Cardiac fibroblast (primary cell): ENCODE measurements at regions not wholly inside any gene's neighbourhood (a gene's known extent, or its start where the extent isn't known, plus 50 kb on each side); places are given as distances from the start of the nearest gene placed in this dataset.

Source experiments
- DNase-seq, 2 donors: peaks; one replicate each; pipeline versions ENCODE4 v3.0.0 to v3.0.0-alpha.2; 2010; ENCODE audit warnings: low read depth in 2 of 2
- H3K4me3 ChIP-seq, 2 donors: replicated peaks in 1 of 2; 1 replicate in 1 of 2; 2 replicates in 1 of 2; pipeline ENCODE4 v1.5.1; 2011; ENCODE audit warnings: low read depth in 2 of 2, low read length in 2 of 2, mild to moderate bottlenecking in 2 of 2, moderate library complexity in 1 of 2
- CTCF ChIP-seq: IDR thresholded peaks from one replicate; pipeline ENCODE4 v1.5.1; 2011; ENCODE audit warnings: low read depth, mild to moderate bottlenecking, low read length, inconsistent platforms

- TF ChIP-seq CTCF, result no peak
Measured at GRCh38 chr13:80889829-80890228, 548.9 kb upstream of the SPRY2 start.

GRCh38 chr13:80888390-80888789, 547.5 kb upstream of the SPRY2 start:
- TF ChIP-seq CTCF, result no peak
- H3K4me3 ChIP-seq, result no peak overlapping the region
- DNase-seq, result no peak

More at GRCh38 chr13:80889829-80890228, 548.9 kb upstream of the SPRY2 start:
- no peak overlapping the region for H3K4me3 ChIP-seq
- DNase-seq, result no peak

GRCh38 chr13:80884056-80884785, 543.3 kb upstream of the SPRY2 start:
- no peak for DNase-seq
- no peak for TF ChIP-seq CTCF
- H3K4me3 ChIP-seq, result no peak overlapping the region

GRCh38 chr13:80883545-80883944, 542.6 kb upstream of the SPRY2 start:
- H3K4me3 ChIP-seq, result no peak overlapping the region
- DNase-seq, result no peak
- no peak for TF ChIP-seq CTCF

- no peak for TF ChIP-seq CTCF
- H3K4me3 ChIP-seq, result no peak overlapping the region
- peak in 1 of 2 donors; percentile 15 for DNase-seq
Measured at GRCh38 chr13:80881942-80882445, 541.1 kb upstream of the SPRY2 start.

- no peak for DNase-seq
- no peak for TF ChIP-seq CTCF
- no peak overlapping the region for H3K4me3 ChIP-seq
Measured at GRCh38 chr13:80881495-80881894, 540.6 kb upstream of the SPRY2 start.
